AG04449 (cell line): ENCODE measurements at regions not wholly inside any gene's neighbourhood (a gene's known extent, or its start where the extent isn't known, plus 50 kb on each side); places are given as distances from the start of the nearest gene placed in this dataset.
"Not testable (repeated sequence)": the region's sequence is repeated elsewhere in the genome, so short reads cannot be mapped to it uniquely, and the experiment has no call there.

ENCODE experiments used
- CTCF ChIA-PET: fragments of 350-600 bp; formaldehyde crosslinking; extraction: SDS; loops from one replicate; lab custom pipeline; 2021; ENCODE audit warnings: antibody characterized with exemption; lab: Yijun Ruan, JAX
- POLR2A ChIA-PET: fragments of 400-600, 350-600 bp; formaldehyde crosslinking; extraction: SDS; loops from one replicate; lab custom pipeline; 2020; ENCODE audit warnings: antibody characterized with exemption, inconsistent platforms; lab: Yijun Ruan, JAX
- DNase-seq: peaks from one replicate; pipeline ENCODE4 v3.0.0-alpha.2; 2010; ENCODE audit warnings: low read depth, low spot score
- H3K4me3 ChIP-seq: 2 replicates; pipeline ENCODE4 v1.5.1; 2011; ENCODE audit warnings: low read depth, mild to moderate bottlenecking, control low read depth, low read length
- TF ChIP-seq, protein P1 (sequence below): IDR thresholded peaks from one replicate; pipeline ENCODE4 v1.5.1; 2011; ENCODE audit warnings: mild to moderate bottlenecking, moderate library complexity, low read length, control low read depth, inconsistent platforms; ENCODE audit not compliant: insufficient read depth; ENCODE audit errors: missing control alignments

DNA sequence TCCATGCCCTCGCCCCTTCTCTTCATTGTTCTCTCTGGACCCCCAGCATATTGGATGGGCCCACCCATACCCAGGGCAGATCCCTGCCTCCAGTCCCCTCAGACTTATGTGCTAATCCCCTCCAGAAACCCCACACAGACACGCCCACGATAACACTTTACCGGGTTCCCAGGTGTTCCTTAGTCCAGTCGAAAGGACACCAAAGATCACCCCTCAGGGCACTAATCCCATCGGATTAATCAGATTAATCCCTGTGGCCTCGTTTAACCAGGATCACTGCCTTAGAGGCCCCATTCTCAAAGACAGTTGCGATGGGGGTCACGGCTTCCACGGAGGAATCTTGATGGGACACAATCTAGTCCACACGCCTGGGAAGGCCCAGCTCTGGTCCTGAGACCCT lies 80.8 kb downstream of the SHANK2 start:
- CTCF ChIA-PET, result no interaction called here
- no peak for DNase-seq
- POLR2A ChIA-PET, result no interaction called here
- TF ChIP-seq, protein P1, sequence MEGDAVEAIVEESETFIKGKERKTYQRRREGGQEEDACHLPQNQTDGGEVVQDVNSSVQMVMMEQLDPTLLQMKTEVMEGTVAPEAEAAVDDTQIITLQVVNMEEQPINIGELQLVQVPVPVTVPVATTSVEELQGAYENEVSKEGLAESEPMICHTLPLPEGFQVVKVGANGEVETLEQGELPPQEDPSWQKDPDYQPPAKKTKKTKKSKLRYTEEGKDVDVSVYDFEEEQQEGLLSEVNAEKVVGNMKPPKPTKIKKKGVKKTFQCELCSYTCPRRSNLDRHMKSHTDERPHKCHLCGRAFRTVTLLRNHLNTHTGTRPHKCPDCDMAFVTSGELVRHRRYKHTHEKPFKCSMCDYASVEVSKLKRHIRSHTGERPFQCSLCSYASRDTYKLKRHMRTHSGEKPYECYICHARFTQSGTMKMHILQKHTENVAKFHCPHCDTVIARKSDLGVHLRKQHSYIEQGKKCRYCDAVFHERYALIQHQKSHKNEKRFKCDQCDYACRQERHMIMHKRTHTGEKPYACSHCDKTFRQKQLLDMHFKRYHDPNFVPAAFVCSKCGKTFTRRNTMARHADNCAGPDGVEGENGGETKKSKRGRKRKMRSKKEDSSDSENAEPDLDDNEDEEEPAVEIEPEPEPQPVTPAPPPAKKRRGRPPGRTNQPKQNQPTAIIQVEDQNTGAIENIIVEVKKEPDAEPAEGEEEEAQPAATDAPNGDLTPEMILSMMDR, result no peak
- H3K4me3 ChIP-seq, result no peak overlapping the region

DNA sequence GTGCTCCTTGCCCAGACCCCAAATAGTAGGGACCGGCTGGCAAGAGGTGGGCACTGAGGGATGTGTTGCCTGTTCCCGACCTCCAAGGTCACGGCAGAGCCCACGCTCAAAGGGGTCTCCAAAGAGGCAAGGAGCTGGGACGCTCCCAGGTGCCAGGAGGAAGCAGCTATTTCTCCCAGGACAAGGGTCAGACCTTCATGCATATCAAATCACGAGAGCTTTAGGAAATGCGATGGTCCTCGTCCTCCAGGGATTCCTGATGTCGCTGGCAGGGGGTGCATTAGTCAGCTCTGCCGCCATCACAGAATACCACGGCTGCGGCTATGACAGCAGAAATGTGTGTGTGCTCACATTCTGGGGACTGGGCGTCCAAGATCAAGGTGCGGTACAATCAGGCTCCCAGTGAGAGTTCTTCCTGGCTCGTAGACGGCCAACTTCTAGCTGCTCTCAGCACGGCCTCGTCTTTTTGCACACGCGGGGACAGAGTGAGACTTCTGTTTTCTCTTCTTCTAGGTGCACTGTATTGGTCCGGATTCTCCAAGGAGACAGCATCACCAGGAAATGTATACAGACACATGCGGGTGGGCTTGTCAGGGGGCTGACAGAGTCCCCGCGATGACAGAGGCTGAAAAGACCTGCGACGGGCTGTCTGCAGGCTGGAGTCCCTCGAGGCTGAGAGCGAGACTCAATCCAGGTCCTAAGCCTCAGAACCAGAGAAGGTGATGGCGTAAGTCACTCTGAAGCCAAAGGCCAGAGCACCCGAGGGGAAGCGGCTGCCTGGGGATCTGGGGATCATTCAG lies 81.6 kb downstream of the SHANK2 start:
- POLR2A ChIA-PET, result no interaction called here
- CTCF ChIA-PET, result no interaction called here
- TF ChIP-seq, protein P1, result no peak
- no peak for DNase-seq
- no peak overlapping the region for H3K4me3 ChIP-seq

DNA sequence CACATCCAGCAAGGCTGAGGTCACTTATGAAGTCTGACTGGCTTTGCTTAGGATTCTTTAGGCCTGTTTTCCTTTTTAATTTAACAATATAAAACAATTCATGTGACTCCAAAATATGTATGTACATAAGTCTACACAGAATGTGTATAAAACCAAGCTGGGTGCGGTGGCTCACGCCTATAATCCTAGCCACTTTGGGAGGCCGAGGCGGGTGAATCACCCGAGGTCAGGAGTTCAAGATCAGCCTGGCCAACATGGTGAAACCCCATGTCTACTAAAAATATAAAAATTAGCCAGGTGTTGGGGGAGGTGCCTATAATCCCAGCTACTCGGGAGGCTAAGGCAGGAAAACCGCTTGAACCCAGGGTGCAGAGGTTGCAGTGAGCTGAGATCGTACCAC lies 83.1 kb downstream of the SHANK2 start:
- no peak overlapping the region for H3K4me3 ChIP-seq
- TF ChIP-seq, protein P1, result no peak
- DNase-seq, result no peak
- CTCF ChIA-PET, result interaction anchor here (0.6 kb wide), 1 partner anchor 170 kb away, joined by 4 read pairs; no protein-coding TSS in a partner anchor
- POLR2A ChIA-PET, result no interaction called here

DNA sequence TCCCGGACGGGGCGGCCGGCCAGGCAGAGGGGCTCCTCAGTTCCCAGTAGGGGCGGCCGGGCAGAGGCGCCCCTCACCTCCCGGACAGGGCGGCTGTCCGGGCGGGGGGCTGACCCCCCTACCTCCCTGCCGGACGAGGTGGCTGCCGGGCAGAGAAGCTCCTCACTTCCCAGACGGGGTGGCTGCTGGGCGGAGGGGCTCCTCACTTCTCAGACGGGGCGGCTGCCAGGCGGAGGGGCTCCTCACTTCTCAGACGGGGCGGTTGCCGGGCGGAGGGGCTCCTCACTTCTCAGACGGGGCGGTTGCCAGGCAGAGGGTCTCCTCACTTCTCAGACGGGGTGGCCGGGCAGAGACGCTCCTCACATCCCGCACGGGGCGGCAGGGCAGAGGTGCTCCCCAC lies 84.6 kb downstream of the SHANK2 start:
- DNase-seq, POLR2A ChIA-PET, CTCF ChIA-PET, H3K4me3 ChIP-seq: not testable (repeated sequence)

- CTCF ChIA-PET, result no interaction called here
- DNase-seq, result no peak
- H3K4me3 ChIP-seq, result no peak overlapping the region
- TF ChIP-seq, protein P1, result no peak
- POLR2A ChIA-PET, result no interaction called here
These were observed 86.6 kb downstream of the SHANK2 start for GRCh38 chr11:71165771-71166170.

- TF ChIP-seq, protein P1, result no peak
- no peak overlapping the region for H3K4me3 ChIP-seq
- CTCF ChIA-PET, result no interaction called here
- no peak for DNase-seq
- POLR2A ChIA-PET, result no interaction called here
These were observed 87.8 kb downstream of the SHANK2 start for GRCh38 chr11:71164621-71165020.

DNA sequence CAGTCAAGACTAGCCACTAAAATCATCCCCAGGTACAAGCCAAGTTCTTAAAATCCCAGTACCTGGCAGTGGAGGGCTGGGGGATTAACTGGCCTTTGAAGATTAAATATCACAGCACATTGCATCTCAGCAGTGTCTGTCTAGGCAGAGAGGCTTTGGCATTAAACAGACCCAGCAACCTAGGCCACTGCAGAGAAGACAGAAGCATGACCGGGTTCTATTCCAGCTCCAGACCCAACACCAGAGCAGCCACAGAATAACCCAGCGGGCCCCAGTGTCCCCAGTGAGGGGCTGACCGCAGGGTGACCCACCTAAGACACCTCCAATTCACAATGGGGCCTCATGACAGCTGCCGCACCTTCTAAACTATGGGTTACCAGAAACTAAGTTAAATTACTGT lies 88.2 kb downstream of the SHANK2 start:
- CTCF ChIA-PET, result no interaction called here

More for the DNA sequence above, 88.2 kb downstream of the SHANK2 start:
- no peak for DNase-seq
- POLR2A ChIA-PET, result no interaction called here
- TF ChIP-seq, protein P1, result no peak
- no peak overlapping the region for H3K4me3 ChIP-seq
